ENCODE measurements at regions not wholly inside any gene's neighbourhood (a gene's known extent, or its start where the extent isn't known, plus 50 kb on each side); places are given as distances from the start of the nearest gene placed in this dataset.

GRCh38 chr7:155194382-155195140, 103.1 kb upstream of the INSIG1 start:
- Histone ChIP-seq H3K27ac (ENCODE audit: low read depth) (no peak overlapping the region), H3K36me3 (ENCODE audit: insufficient read depth) (no peaks in the 10 kb centered on the region; the same call in 1 of the 2 replicates)
- H3K27ac Mint-ChIP-seq, result no peak overlapping the region

More at GRCh38 chr7:155194382-155195140, 103.1 kb upstream of the INSIG1 start:
- no peak for DNase-seq (ENCODE audit: low spot score)
- no peaks in the 10 kb centered on the region for H3K9me2 ChIP-seq (ENCODE audit: insufficient read depth)
- peaks cover 6% of the 10 kb centered on the region; the same call in 1 of the 3 replicates for H3K36me3 Mint-ChIP-seq (ENCODE audit: low read depth)
- no peaks in the 10 kb centered on the region for H3K4me1 ChIP-seq (ENCODE audit: insufficient read depth)
- no peaks in the 10 kb centered on the region for H4K20me1 ChIP-seq (replicated peaks; ENCODE audit: insufficient read depth)
- no peak for ATAC-seq
- no peaks in the 10 kb centered on the region for H3F3A ChIP-seq (replicated peaks; ENCODE audit: low read depth)
- H3K27me3 ChIP-seq (ENCODE audit: insufficient read depth), result no peaks in the 10 kb centered on the region
- H3K4me3 ChIP-seq, result no peak overlapping the region
- peaks cover 5% of the 10 kb centered on the region; the same call in 2 of the 3 replicates for H3K4me1 Mint-ChIP-seq
- no peak for TF ChIP-seq JUNB (IDR thresholded peaks at IDR 0.05; ENCODE audit: unreplicated experiment)
- no peak for TF ChIP-seq STAT1 (IDR thresholded peaks at IDR 0.05; ENCODE audit: unreplicated experiment)
- TF ChIP-seq, protein P1, sequence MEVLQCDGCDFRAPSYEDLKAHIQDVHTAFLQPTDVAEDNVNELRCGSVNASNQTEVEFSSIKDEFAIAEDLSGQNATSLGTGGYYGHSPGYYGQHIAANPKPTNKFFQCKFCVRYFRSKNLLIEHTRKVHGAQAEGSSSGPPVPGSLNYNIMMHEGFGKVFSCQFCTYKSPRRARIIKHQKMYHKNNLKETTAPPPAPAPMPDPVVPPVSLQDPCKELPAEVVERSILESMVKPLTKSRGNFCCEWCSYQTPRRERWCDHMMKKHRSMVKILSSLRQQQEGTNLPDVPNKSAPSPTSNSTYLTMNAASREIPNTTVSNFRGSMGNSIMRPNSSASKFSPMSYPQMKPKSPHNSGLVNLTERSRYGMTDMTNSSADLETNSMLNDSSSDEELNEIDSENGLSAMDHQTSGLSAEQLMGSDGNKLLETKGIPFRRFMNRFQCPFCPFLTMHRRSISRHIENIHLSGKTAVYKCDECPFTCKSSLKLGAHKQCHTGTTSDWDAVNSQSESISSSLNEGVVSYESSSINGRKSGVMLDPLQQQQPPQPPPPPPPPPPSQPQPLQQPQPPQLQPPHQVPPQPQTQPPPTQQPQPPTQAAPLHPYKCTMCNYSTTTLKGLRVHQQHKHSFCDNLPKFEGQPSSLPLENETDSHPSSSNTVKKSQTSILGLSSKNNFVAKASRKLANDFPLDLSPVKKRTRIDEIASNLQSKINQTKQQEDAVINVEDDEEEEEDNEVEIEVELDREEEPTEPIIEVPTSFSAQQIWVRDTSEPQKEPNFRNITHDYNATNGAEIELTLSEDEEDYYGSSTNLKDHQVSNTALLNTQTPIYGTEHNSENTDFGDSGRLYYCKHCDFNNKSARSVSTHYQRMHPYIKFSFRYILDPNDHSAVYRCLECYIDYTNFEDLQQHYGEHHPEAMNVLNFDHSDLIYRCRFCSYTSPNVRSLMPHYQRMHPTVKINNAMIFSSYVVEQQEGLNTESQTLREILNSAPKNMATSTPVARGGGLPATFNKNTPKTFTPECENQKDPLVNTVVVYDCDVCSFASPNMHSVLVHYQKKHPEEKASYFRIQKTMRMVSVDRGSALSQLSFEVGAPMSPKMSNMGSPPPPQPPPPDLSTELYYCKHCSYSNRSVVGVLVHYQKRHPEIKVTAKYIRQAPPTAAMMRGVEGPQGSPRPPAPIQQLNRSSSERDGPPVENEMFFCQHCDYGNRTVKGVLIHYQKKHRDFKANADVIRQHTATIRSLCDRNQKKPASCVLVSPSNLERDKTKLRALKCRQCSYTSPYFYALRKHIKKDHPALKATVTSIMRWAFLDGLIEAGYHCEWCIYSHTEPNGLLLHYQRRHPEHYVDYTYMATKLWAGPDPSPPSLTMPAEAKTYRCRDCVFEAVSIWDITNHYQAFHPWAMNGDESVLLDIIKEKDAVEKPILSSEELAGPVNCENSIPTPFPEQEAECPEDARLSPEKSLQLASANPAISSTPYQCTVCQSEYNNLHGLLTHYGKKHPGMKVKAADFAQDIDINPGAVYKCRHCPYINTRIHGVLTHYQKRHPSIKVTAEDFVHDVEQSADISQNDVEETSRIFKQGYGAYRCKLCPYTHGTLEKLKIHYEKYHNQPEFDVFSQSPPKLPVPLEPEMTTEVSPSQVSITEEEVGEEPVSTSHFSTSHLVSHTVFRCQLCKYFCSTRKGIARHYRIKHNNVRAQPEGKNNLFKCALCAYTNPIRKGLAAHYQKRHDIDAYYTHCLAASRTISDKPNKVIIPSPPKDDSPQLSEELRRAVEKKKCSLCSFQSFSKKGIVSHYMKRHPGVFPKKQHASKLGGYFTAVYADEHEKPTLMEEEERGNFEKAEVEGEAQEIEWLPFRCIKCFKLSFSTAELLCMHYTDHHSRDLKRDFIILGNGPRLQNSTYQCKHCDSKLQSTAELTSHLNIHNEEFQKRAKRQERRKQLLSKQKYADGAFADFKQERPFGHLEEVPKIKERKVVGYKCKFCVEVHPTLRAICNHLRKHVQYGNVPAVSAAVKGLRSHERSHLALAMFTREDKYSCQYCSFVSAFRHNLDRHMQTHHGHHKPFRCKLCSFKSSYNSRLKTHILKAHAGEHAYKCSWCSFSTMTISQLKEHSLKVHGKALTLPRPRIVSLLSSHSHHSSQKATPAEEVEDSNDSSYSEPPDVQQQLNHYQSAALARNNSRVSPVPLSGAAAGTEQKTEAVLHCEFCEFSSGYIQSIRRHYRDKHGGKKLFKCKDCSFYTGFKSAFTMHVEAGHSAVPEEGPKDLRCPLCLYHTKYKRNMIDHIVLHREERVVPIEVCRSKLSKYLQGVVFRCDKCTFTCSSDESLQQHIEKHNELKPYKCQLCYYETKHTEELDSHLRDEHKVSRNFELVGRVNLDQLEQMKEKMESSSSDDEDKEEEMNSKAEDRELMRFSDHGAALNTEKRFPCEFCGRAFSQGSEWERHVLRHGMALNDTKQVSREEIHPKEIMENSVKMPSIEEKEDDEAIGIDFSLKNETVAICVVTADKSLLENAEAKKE (CRISPR knock-in tag; IDR thresholded peaks at IDR 0.05), result no peak
- TF ChIP-seq, protein P2, sequence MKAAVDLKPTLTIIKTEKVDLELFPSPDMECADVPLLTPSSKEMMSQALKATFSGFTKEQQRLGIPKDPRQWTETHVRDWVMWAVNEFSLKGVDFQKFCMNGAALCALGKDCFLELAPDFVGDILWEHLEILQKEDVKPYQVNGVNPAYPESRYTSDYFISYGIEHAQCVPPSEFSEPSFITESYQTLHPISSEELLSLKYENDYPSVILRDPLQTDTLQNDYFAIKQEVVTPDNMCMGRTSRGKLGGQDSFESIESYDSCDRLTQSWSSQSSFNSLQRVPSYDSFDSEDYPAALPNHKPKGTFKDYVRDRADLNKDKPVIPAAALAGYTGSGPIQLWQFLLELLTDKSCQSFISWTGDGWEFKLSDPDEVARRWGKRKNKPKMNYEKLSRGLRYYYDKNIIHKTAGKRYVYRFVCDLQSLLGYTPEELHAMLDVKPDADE (IDR thresholded peaks at IDR 0.05), result no peak
- no peak for TF ChIP-seq NANOG (IDR thresholded peaks at IDR 0.05; ENCODE audit: borderline replicate concordance)
- no peak for TF ChIP-seq EZH2 (IDR thresholded peaks at IDR 0.05; ENCODE audit: low read depth, unreplicated experiment)
- no peak for TF ChIP-seq ZNF114 (CRISPR knock-in tag; IDR thresholded peaks at IDR 0.05)
- no peak for TF ChIP-seq EZH2phosphoT487 (IDR thresholded peaks at IDR 0.05; ENCODE audit: unreplicated experiment)
- TF ChIP-seq, protein P3, sequence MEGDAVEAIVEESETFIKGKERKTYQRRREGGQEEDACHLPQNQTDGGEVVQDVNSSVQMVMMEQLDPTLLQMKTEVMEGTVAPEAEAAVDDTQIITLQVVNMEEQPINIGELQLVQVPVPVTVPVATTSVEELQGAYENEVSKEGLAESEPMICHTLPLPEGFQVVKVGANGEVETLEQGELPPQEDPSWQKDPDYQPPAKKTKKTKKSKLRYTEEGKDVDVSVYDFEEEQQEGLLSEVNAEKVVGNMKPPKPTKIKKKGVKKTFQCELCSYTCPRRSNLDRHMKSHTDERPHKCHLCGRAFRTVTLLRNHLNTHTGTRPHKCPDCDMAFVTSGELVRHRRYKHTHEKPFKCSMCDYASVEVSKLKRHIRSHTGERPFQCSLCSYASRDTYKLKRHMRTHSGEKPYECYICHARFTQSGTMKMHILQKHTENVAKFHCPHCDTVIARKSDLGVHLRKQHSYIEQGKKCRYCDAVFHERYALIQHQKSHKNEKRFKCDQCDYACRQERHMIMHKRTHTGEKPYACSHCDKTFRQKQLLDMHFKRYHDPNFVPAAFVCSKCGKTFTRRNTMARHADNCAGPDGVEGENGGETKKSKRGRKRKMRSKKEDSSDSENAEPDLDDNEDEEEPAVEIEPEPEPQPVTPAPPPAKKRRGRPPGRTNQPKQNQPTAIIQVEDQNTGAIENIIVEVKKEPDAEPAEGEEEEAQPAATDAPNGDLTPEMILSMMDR (conservative IDR thresholded peaks at IDR 0.05; ENCODE audit: low read depth in 2 of 2), result no peak
- TF ChIP-seq, protein P4, sequence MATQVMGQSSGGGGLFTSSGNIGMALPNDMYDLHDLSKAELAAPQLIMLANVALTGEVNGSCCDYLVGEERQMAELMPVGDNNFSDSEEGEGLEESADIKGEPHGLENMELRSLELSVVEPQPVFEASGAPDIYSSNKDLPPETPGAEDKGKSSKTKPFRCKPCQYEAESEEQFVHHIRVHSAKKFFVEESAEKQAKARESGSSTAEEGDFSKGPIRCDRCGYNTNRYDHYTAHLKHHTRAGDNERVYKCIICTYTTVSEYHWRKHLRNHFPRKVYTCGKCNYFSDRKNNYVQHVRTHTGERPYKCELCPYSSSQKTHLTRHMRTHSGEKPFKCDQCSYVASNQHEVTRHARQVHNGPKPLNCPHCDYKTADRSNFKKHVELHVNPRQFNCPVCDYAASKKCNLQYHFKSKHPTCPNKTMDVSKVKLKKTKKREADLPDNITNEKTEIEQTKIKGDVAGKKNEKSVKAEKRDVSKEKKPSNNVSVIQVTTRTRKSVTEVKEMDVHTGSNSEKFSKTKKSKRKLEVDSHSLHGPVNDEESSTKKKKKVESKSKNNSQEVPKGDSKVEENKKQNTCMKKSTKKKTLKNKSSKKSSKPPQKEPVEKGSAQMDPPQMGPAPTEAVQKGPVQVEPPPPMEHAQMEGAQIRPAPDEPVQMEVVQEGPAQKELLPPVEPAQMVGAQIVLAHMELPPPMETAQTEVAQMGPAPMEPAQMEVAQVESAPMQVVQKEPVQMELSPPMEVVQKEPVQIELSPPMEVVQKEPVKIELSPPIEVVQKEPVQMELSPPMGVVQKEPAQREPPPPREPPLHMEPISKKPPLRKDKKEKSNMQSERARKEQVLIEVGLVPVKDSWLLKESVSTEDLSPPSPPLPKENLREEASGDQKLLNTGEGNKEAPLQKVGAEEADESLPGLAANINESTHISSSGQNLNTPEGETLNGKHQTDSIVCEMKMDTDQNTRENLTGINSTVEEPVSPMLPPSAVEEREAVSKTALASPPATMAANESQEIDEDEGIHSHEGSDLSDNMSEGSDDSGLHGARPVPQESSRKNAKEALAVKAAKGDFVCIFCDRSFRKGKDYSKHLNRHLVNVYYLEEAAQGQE (IDR thresholded peaks at IDR 0.05; ENCODE audit: unreplicated experiment), result no peak
- TF ChIP-seq CREB1 (CRISPR knock-in tag; IDR thresholded peaks at IDR 0.05; ENCODE audit: low read depth), result no peak
- peaks cover under 1% of the 10 kb centered on the region for H3K27me3 Mint-ChIP-seq (ENCODE audit: insufficient read depth, low read depth, poor library complexity)
- peaks cover 18% of the 10 kb centered on the region for H3K9me3 Mint-ChIP-seq
- H3K79me2 ChIP-seq (replicated peaks; ENCODE audit: insufficient read depth), result no peaks in the 10 kb centered on the region
- H3K4me3 Mint-ChIP-seq, result no peak overlapping the region
- H2AFZ ChIP-seq, result peak overlapping the region; percentile 7; the same call in 1 of the 2 replicates
- no peak overlapping the region for H3K4me2 ChIP-seq

Data from GM23338 (cell line).